Esophagus squamous epithelium (tissue), 5 donors: ENCODE measurements at regions not wholly inside any gene's neighbourhood (a gene's known extent, or its start where the extent isn't known, plus 50 kb on each side); places are given as distances from the start of the nearest gene placed in this dataset.

Experiments
- DNase-seq: peaks from one replicate; lab custom pipeline; 2025; lab: John Stamatoyannopoulos, UW
- H3K27ac ChIP-seq, 4 donors: fragments of 200-600 bp; sonication (generic); one replicate each; pipeline ENCODE4 v1.5.1; 2016 to 2019; ENCODE audit warnings: mild to moderate bottlenecking in 1 of 4
- H3K27me3 ChIP-seq, 4 donors: fragments of 200-600 bp; sonication (generic); 1 replicate in 3 of 4; 2 replicates in 1 of 4; pipeline versions ENCODE4 v1.5.1 to v1.6.0; 2017 to 2021; ENCODE audit warnings: antibody characterized with exemption in 1 of 4
- H3K36me3 ChIP-seq, 3 donors: fragments of 200-600 bp; sonication (generic); one replicate each; pipeline ENCODE4 v1.5.1; 2016 to 2019
- H3K4me1 ChIP-seq, 3 donors: fragments of 200-600 bp; sonication (generic); one replicate each; pipeline ENCODE4 v1.5.1; 2017 to 2019
- H3K4me3 ChIP-seq, 4 donors: fragments of 200-600 bp; sonication (generic); 1 replicate in 3 of 4; 2 replicates in 1 of 4; pipeline ENCODE4 v1.5.1; 2016 to 2019; ENCODE audit warnings: mild to moderate bottlenecking in 2 of 4, moderate library complexity in 1 of 4
- H3K9me3 ChIP-seq, 3 donors: fragments of 200-600 bp; sonication (generic); one replicate each; pipeline ENCODE4 v1.5.1; 2016 to 2019
- POLR2A ChIP-seq, 4 donors: fragments of 450-650 bp; IDR thresholded peaks; one replicate each; pipeline ENCODE4 v1.6.1; 2017; ENCODE audit warnings: antibody characterized with exemption in 4 of 4, mild to moderate bottlenecking in 4 of 4, moderate library complexity in 3 of 4
- WGBS, 2 donors: methylation state at CpG; one replicate each; pipeline ENCODE4 v1.1.5; 2018; 5-methylcytosine and 5-hydroxymethylcytosine counted together
- intact Hi-C: fragments of 100-400 bp; cut with DNase I; formaldehyde crosslinking; loops from one replicate; pipeline ENCODE4 v1.15.0; 2022
- TF ChIP-seq, protein P1 (sequence below), 6 experiments: fragments of 450-650 bp in 4 of 6; fragments of 200-600 bp in 2 of 6; sonication (generic) in 2 of 6; IDR thresholded peaks; one replicate each; pipeline ENCODE4 v1.5.1; 2016 to 2019; ENCODE audit warnings: antibody characterized with exemption in 6 of 6, mild to moderate bottlenecking in 4 of 6, moderate library complexity in 4 of 6
- donor health status: DM: yes; HTN: yes; CAD: no.

DNA sequence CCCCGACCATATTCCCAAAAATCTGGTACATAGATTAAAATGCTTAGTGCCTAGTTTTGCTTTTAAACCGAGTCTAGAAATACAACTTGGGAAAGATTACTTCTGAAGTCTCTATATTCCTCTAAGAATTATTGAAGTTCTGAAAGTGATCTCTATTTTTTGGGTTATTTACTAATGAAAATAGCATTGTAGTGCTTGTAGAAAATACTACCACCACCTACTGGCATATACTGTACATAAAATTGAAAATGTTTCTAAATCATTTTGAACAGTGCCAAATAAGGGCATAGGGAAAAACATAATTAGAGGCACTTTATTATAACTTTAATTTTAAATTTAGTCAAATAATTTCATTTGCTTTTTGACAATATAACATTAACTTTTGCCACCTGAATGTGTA, 1399.6 kb upstream of the ZEB2 start:
- intact Hi-C loops = no loop called here
- Histone ChIP-seq H3K9me3 (no peaks in the 10 kb centered on the region), H3K36me3 (no peaks in the 10 kb centered on the region), H3K4me3 (no peak overlapping the region), H3K27me3 (no peaks in the 10 kb centered on the region), H3K4me1 (no peaks in the 10 kb centered on the region), H3K27ac (no peak overlapping the region)
- 73 to 76% methylated on average over 2 of the region's 2 CpGs for WGBS, 2 donors
- TF ChIP-seq POLR2A (IDR thresholded peaks at IDR 0.05) = no peak
- TF ChIP-seq, protein P1, sequence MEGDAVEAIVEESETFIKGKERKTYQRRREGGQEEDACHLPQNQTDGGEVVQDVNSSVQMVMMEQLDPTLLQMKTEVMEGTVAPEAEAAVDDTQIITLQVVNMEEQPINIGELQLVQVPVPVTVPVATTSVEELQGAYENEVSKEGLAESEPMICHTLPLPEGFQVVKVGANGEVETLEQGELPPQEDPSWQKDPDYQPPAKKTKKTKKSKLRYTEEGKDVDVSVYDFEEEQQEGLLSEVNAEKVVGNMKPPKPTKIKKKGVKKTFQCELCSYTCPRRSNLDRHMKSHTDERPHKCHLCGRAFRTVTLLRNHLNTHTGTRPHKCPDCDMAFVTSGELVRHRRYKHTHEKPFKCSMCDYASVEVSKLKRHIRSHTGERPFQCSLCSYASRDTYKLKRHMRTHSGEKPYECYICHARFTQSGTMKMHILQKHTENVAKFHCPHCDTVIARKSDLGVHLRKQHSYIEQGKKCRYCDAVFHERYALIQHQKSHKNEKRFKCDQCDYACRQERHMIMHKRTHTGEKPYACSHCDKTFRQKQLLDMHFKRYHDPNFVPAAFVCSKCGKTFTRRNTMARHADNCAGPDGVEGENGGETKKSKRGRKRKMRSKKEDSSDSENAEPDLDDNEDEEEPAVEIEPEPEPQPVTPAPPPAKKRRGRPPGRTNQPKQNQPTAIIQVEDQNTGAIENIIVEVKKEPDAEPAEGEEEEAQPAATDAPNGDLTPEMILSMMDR (IDR thresholded peaks at IDR 0.05) = peak in 2 of 6 experiments; percentile 13 to 18
- DNase-seq = no peak

DNA sequence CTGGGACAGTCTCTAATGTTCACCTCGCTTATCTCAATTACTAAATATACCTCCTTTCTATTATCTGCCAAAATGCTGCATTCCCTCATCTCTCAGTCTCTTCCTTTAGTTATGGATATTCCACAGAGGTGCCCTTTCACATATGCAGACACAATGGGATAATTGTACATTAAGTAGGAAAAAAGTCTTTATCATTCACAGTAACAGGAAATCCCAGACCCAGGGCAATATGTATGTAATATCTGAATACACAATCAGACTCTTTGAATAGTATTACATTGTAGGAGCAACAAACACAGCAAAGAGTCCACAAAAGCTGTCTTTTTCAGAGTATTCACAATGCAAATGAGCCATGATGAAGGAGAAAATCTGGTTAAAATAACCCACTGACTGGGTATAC, 1399.0 kb upstream of the ZEB2 start:
- Histone ChIP-seq H3K27me3 (no peaks in the 10 kb centered on the region), H3K4me3 (no peak overlapping the region), H3K9me3 (no peaks in the 10 kb centered on the region), H3K36me3 (no peaks in the 10 kb centered on the region), H3K27ac (no peak overlapping the region), H3K4me1 (no peaks in the 10 kb centered on the region)
- no peak for TF ChIP-seq POLR2A (IDR thresholded peaks at IDR 0.05)
- TF ChIP-seq, protein P1 (IDR thresholded peaks at IDR 0.05) = no peak
- intact Hi-C loops = no loop called here
- no peak for DNase-seq
- 59 to 88% methylated on average over 1 of the region's 1 CpG for WGBS, 2 donors

DNA sequence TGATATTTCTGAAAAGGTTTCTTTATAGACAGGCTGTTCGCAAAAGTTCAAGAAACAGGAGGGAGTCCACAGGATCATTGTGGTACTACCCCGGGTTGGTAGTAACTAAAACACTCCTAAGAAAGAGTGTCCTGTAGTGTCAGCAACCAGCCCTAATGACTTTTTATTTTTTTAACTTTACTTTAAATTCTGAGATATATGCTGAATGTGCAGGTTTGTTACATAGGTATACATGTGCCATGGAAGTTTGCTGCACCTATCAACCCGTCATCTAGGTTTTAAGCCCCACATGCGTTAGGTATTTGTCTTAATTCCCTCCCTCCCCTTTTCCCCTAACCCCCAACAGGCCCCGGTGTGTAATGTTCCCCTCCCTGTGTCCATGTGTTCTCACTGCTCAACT, 1396.9 kb upstream of the ZEB2 start:
- no peak overlapping the region for H3K27ac ChIP-seq
- no peaks in the 10 kb centered on the region for H3K27me3 ChIP-seq
- H3K4me1 ChIP-seq = no peaks in the 10 kb centered on the region
- intact Hi-C loops = no loop called here
- H3K36me3 ChIP-seq = no peaks in the 10 kb centered on the region
- DNase-seq = no peak
- no peak overlapping the region for H3K4me3 ChIP-seq
- H3K9me3 ChIP-seq = no peaks in the 10 kb centered on the region
- WGBS, 2 donors = 93% methylated on average over 5 of the region's 5 CpGs
- TF ChIP-seq POLR2A (IDR thresholded peaks at IDR 0.05) = no peak
- TF ChIP-seq, protein P1 (IDR thresholded peaks at IDR 0.05) = no peak

DNA sequence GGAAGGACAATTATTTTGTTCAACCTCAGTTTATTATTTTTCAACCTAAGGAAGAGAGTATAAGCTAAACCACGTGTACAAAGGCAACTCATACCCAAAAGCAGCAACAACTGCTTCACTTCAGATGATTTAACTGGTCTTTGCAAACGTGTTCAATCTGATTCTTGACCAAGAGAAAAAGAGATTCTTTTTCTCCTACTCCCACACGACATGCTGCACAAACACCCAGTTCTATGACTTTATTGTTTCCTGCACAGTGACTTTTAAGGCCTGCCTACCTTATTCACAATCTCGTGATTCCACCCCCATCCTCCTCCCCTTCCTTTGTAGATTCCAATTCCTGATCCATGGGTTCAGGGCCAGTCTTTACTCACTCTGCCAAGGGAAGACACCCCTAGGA, 1394.8 kb upstream of the ZEB2 start:
- Histone ChIP-seq H3K4me1 (no peaks in the 10 kb centered on the region), H3K27me3 (no peaks in the 10 kb centered on the region), H3K27ac (no peak overlapping the region), H3K36me3 (no peaks in the 10 kb centered on the region), H3K9me3 (no peaks in the 10 kb centered on the region), H3K4me3 (no peak overlapping the region)
- WGBS, 2 donors = 61 to 69% methylated on average over 4 of the region's 4 CpGs
- TF ChIP-seq, protein P1 (IDR thresholded peaks at IDR 0.05) = no peak
- TF ChIP-seq POLR2A (IDR thresholded peaks at IDR 0.05) = no peak
- no peak for DNase-seq
- intact Hi-C loops = no loop called here

DNA sequence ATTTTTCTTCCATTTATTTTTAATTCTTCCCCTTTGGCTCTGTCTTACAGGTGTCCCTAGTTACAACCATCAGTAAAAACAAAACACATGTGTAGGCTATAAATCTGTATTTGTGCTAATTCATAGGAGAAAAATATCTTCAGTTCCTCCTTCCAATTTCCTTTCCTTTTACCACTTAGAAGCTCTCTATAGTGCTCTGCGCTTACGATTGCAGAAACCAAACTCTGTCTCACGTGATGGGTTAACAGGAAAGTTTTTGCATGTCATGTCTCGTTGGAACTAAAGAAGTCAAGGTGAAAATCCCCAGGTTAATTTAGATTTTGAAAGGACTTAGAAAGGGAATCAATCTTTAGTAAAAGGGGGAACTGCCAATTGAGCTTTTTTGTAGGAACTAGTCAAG, 1390.5 kb upstream of the ZEB2 start:
- no peak for DNase-seq
- TF ChIP-seq, protein P1 (IDR thresholded peaks at IDR 0.05) = no peak
- no peak for TF ChIP-seq POLR2A (IDR thresholded peaks at IDR 0.05)
- H3K27me3 ChIP-seq = no peaks in the 10 kb centered on the region
- H3K36me3 ChIP-seq = no peaks in the 10 kb centered on the region
- intact Hi-C loops = no loop called here
- WGBS, 2 donors = 36 to 47% methylated on average over 4 of the region's 4 CpGs
- H3K4me3 ChIP-seq = no peak overlapping the region
- no peaks in the 10 kb centered on the region for H3K9me3 ChIP-seq
- no peaks in the 10 kb centered on the region for H3K4me1 ChIP-seq
- H3K27ac ChIP-seq = no peak overlapping the region
